ENCODE measurements at regions not wholly inside any gene's neighbourhood (a gene's known extent, or its start where the extent isn't known, plus 50 kb on each side); places are given as distances from the start of the nearest gene placed in this dataset.
A peak's percentile ranks its signal among the peaks of the same experiment; 100 is the strongest.

GRCh38 chr3:73786998-73787397 is 162.3 kb upstream of the PDZRN3 start:
- no peak for DNase-seq (ENCODE audit: low spot score)
- ATAC-seq (ENCODE audit: insufficient number of reproducible peaks, low FRiP score, low read depth): no peak
- TF ChIP-seq, protein P1, sequence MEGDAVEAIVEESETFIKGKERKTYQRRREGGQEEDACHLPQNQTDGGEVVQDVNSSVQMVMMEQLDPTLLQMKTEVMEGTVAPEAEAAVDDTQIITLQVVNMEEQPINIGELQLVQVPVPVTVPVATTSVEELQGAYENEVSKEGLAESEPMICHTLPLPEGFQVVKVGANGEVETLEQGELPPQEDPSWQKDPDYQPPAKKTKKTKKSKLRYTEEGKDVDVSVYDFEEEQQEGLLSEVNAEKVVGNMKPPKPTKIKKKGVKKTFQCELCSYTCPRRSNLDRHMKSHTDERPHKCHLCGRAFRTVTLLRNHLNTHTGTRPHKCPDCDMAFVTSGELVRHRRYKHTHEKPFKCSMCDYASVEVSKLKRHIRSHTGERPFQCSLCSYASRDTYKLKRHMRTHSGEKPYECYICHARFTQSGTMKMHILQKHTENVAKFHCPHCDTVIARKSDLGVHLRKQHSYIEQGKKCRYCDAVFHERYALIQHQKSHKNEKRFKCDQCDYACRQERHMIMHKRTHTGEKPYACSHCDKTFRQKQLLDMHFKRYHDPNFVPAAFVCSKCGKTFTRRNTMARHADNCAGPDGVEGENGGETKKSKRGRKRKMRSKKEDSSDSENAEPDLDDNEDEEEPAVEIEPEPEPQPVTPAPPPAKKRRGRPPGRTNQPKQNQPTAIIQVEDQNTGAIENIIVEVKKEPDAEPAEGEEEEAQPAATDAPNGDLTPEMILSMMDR (IDR thresholded peaks at IDR 0.05): no peak
- Histone ChIP-seq H3K4me1 (ENCODE audit: control insufficient read depth in 1 of 2, low read depth in 2 of 2) (peaks cover 9 to 31% of the 10 kb centered on the region in 2 donors), H3K9me3 (no peaks in the 10 kb centered on the region), H3K27ac (peak overlapping the region; percentile 49 to 65), H3K4me3 (no peak overlapping the region), H3K36me3 (no peaks in the 10 kb centered on the region), H3K27me3 (replicated peaks; ENCODE audit: insufficient read depth) (no peaks in the 10 kb centered on the region)

- ATAC-seq (ENCODE audit: insufficient number of reproducible peaks, low FRiP score, low read depth) (peak; percentile 92), DNase-seq (ENCODE audit: low spot score) (peak; percentile 63)
- H3K9me3 ChIP-seq: no peaks in the 10 kb centered on the region
- no peaks in the 10 kb centered on the region for H3K36me3 ChIP-seq
- peak overlapping the region; percentile 49 to 65 for H3K27ac ChIP-seq
- H3K27me3 ChIP-seq (replicated peaks; ENCODE audit: insufficient read depth): no peaks in the 10 kb centered on the region
- TF ChIP-seq, protein P1 (IDR thresholded peaks at IDR 0.05): no peak
- no peak overlapping the region for H3K4me3 ChIP-seq
- peaks cover 9 to 37% of the 10 kb centered on the region in 2 donors for H3K4me1 ChIP-seq (ENCODE audit: control insufficient read depth in 1 of 2, low read depth in 2 of 2)
These were observed 161.6 kb upstream of the PDZRN3 start for GRCh38 chr3:73786321-73786807.

DNA sequence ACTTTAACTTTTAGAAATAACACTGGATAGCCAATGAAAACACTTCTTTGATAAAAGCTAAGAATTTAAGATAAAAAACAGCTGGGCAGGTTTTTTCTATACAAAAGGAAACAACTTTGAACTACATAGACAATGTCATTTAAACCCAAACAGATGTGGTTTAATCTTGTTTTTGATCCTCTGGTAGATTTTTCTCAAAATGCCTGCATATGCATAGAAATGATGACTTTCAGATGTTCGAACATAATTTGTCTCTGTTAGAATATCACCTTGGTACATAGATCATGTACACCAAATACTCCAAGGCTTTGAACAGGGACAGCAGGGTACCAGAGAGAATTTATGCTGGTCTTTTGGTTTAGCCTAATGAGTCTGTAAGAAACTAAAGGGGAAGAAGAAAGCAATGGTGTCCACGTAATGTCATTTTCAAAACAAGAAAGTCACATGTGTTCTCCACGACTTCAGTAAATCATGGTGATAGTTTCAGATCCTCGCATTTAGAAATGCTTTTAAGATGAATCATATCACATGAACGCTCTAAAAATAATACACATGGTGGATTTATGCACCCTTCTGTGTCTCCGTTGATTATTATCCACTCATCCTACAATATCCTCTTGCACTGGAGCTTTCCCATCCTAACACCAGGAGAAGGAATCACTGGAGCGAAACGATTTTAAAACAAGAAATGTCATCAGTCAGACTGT is 160.1 kb upstream of the PDZRN3 start:
- H3K27ac ChIP-seq: peak overlapping the region in 1 of 2 donors; percentile 17
- H3K4me1 ChIP-seq (ENCODE audit: control insufficient read depth in 1 of 2, low read depth in 2 of 2): peaks cover 9 to 43% of the 10 kb centered on the region in 2 donors
- no peak overlapping the region for H3K4me3 ChIP-seq
- no peaks in the 10 kb centered on the region for H3K27me3 ChIP-seq (replicated peaks; ENCODE audit: insufficient read depth)
- DNase-seq (ENCODE audit: low spot score) (no peak), ATAC-seq (ENCODE audit: insufficient number of reproducible peaks, low FRiP score, low read depth) (no peak)
- H3K9me3 ChIP-seq: no peaks in the 10 kb centered on the region
- TF ChIP-seq, protein P1 (IDR thresholded peaks at IDR 0.05): no peak
- no peaks in the 10 kb centered on the region for H3K36me3 ChIP-seq

- H3K9me3 ChIP-seq: no peaks in the 10 kb centered on the region
- H3K4me3 ChIP-seq: no peak overlapping the region
- H3K36me3 ChIP-seq: no peaks in the 10 kb centered on the region
- TF ChIP-seq, protein P1 (IDR thresholded peaks at IDR 0.05): no peak
- no peak for ATAC-seq (ENCODE audit: insufficient number of reproducible peaks, low FRiP score, low read depth)
- peaks cover 9 to 43% of the 10 kb centered on the region in 2 donors for H3K4me1 ChIP-seq (ENCODE audit: control insufficient read depth in 1 of 2, low read depth in 2 of 2)
- no peaks in the 10 kb centered on the region for H3K27me3 ChIP-seq (replicated peaks; ENCODE audit: insufficient read depth)
- no peak overlapping the region for H3K27ac ChIP-seq
- no peak for DNase-seq (ENCODE audit: low spot score)
These were observed 159.1 kb upstream of the PDZRN3 start for GRCh38 chr3:73783811-73784210.

GRCh38 chr3:73781541-73781940 is 156.8 kb upstream of the PDZRN3 start:
- no peaks in the 10 kb centered on the region for H3K27me3 ChIP-seq (replicated peaks; ENCODE audit: insufficient read depth)
- TF ChIP-seq, protein P1 (IDR thresholded peaks at IDR 0.05): no peak
- no peak for DNase-seq (ENCODE audit: low spot score)
- H3K36me3 ChIP-seq: no peaks in the 10 kb centered on the region
- no peak for ATAC-seq (ENCODE audit: insufficient number of reproducible peaks, low FRiP score, low read depth)
- peak overlapping the region; percentile 1 for H3K4me3 ChIP-seq
- no peaks in the 10 kb centered on the region for H3K9me3 ChIP-seq
- peaks cover 9 to 34% of the 10 kb centered on the region in 2 donors for H3K4me1 ChIP-seq (ENCODE audit: control insufficient read depth in 1 of 2, low read depth in 2 of 2)
- peak overlapping the region; percentile 16 to 32 for H3K27ac ChIP-seq

All from thoracic aorta (tissue), 2 donors.